MV-4-11 (cell line): ENCODE measurements at regions not wholly inside any gene's neighbourhood (a gene's known extent, or its start where the extent isn't known, plus 50 kb on each side); places are given as distances from the start of the nearest gene placed in this dataset.

Experiments used
- DNase-seq: peaks from one replicate; lab custom pipeline; 2025; lab: John Stamatoyannopoulos, UW

DNA sequence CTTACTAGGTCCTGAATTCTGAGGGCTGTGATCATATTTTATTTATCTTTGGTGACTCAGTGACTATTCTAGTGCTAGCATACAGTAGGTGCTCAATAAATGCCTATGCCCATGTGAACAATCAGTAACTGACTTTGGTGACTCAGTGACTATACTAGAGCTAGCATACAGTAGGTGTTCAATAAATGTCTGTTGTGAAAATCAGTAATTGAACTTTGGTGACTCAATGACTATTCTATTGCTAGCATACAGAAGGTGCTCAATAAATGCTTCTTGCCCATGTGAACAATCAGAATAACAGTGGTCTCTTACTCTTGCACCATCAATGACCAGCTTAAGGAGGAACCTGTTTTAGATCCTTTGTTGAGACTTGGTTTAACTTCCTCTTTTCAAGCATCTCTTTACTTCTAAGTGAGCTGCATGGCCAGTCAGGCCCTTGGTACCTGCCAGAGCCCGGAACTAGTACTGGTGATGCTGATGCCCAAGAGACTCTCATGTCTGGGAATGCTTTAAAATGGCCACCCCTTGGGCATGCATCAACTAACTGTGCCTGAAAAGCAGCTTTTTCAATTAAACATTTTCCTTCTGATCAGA, 214.9 kb upstream of the SPRED2 start:
- DNase-seq = peak; percentile 63

DNA sequence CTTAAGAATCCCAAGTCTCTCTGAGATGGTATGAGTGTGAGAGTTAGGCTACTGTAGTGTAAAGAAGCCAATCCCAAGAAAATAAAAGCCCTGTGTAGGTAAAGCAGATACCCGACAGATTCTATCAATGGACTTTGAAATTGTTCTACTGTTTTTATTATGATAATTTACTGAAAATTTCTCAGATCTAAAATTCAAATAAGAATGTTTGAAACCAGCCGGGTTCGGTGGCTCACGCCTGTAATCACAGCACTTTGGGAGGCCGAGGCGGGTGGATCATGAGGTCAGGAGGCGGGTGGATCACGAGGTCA, 208.3 kb upstream of the SPRED2 start:
- DNase-seq = no peak

GRCh38 chr2:65639156-65639864, 206.9 kb upstream of the SPRED2 start:
- DNase-seq = no peak

DNA sequence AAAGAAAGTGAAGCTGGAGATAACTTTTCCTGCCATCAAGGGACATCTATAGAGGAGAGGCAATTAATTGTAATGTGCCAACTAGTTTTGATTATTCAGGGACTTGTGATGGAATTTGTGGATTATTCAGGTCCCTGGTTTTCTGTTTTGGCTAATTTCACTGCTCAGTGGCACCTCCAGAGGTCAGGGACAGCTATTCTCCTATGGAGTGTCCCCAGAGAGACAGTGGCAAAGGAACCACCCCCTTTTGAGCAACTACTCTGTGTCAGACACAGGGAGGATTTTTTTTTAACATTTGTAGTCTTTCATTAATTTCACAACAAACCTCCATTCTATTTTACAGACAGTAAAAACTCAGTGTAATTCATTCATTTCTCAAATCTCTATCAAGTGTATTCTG, 206.0 kb upstream of the SPRED2 start:
- peak; percentile 31 for DNase-seq

DNA sequence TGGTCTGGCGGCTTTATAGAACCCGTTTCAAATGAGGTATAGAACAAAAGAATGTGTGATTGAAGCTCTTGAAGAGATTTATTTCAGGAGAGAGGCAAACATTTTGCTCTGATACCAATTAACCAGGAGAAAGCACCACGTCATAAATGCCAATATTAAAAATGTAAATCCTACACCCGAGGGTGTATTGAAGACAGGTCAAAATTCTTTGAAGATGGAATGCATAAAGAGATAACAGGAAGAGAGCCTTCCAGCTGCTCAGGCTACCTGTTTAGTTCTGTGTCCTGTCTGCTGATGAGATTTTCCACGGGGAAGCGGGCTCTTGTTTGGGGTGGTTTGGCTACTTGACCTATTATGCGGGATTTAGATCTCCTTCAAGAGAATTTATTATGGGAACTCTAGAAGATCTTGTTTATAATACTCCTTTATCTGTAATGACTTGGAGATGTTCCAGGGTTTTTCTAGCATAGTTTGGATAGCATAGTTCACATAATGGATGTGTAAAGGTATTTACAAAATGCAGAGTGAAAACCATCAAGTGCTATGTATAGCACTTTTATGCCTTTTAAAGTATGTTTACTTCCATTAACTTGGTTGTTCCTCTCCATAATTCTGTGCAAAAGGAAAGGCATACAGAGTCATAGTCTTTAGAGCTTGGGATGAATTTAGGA, 204.5 kb upstream of the SPRED2 start:
- DNase-seq = no peak

DNA sequence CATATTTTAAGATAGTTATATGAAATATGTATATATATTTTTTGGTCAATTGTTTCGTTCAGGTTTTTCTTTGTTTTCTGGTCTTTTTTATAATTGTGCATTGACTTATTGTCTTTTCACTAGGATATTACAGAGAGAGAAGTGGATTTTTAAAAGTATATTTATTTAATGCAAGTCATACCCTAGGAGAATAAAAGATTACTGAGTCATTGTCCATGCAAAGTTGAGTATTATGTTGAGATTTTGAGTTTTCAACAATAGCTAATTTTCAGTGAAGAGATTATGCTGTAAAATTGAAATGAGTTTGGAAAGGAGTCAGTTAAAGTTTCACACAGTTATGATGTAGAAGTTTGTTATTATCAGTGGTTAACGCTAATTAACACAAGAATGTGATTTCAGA, 203.6 kb upstream of the SPRED2 start:
- no peak for DNase-seq

DNA sequence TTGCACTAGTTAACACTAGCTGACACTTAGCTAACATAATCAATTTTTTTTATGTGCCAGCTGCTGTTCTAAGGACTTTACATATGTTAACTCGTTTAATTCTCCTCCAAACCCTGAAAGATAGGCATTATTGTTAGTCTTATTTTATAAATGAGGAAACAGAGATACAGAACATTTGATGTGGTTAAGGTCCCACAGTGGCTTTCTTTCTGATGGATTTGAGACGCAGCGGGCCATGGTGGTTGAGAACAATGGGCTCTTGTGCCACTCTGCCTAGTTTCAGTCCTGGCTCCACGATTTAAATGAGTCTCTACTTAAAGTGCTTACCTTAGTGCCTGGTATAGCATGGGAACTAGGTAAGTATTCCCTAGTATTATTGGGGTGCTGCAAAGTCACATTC, 201.9 kb upstream of the SPRED2 start:
- DNase-seq = no peak

DNA sequence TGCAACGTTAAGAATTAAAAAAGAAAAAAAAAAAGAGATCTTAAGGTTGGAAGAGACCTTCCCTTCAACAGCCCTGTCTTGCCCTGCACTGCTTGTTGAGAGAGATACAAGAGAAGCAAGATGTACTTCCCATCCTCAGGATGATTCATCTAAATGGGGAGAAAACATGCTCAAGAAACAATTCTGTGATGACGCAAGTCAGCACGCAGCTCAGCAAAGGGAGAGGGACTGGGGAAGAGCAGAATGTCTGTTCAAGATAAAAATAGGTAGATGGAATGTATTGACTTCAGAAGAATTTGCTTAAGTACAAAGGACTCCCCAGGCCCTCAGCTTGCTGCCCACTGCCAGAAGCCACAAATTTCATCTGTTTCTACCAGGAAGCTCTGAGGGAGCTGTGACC, 198.2 kb upstream of the SPRED2 start:
- DNase-seq = peak; percentile 83

DNA sequence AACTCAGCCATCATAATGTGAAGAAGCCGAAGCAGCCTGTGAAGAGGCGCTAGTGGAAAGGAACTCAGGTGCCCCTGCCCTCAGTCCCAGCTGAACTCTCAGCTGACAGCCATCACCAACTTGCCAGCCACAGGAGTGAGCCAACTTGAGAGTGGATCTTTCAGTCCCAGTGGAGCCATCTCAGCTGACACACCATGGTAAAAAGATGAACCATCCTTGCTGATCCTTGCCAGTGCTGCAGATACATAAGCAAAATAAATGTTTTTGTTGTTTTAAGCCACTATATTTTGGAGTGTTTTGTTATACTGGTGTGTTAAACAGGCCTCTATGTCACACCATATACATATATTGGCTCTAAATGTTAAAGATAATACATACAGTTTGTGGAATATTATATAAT, 195.8 kb upstream of the SPRED2 start:
- DNase-seq = no peak

DNA sequence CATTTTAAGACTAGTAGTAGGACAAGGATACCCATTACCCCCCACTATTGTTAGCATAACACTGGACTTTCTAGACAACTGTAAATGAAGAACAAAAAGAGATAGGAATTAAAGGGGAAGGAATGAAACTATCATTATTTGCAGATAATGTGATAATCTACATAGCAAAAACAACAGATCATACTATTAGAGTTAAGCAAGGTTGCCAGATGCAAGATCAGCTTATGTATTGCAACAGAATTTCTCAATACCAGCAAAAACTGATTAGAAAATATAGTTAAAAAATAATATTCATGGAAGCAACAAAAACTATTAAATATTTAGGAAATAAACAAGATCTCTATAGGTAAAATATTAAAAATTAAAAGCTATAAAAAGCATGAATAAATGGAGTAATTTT, 194.4 kb upstream of the SPRED2 start:
- no peak for DNase-seq

GRCh38 chr2:65625982-65626381, 193.6 kb upstream of the SPRED2 start:
- DNase-seq = no peak

DNA sequence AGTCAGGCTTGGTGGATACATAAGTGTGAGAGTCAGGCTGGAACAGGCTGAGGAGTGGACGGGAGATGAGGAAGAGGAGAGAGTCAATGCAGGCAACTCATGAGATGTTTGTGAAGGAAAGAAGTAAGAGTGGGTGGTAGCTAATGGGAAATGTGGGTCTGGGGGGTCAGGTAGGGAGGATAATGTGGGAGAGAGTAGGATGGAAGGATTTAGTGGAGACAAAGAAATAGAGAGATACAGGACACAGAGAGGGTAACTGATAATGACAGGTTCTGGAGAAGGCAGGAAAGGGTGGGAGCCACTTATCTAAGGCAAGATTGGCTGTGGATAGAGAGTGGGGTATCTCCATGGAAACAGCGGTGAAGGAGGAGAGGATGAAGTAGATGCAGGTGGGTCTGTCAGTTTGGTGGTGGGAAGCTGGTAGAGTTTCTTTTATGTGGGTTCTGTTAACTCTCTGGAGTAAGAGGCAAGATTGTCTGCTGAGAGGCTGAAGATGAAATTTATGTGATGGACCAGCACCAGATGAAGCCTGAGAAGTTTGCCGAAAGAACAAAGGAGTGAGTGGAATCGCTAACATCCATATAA, 190.6 kb upstream of the SPRED2 start:
- no peak for DNase-seq

- no peak for DNase-seq
Measured at GRCh38 chr2:65622499-65622898, 190.1 kb upstream of the SPRED2 start.

GRCh38 chr2:65620524-65620923, 188.1 kb upstream of the SPRED2 start:
- no peak for DNase-seq

DNA sequence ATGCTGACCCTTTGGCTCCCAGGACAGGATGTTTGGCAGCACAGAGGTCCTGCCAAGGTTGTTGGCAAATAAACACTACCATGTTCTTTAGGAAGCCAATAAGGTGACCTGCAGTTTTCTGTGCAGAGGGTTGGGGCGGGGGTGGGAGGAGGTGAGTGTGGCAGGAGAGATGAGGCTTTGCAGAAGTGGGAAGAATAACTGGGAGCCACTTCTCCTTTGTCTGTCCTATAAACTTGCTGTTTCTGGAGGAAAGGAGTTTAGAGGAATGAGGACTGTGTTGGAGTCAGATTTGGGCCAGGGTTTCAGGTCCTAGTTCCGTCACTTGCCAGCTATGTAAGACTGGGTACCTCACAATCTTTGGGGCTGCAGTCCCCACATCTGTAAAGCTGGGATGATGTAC, 187.6 kb upstream of the SPRED2 start:
- no peak for DNase-seq

DNA sequence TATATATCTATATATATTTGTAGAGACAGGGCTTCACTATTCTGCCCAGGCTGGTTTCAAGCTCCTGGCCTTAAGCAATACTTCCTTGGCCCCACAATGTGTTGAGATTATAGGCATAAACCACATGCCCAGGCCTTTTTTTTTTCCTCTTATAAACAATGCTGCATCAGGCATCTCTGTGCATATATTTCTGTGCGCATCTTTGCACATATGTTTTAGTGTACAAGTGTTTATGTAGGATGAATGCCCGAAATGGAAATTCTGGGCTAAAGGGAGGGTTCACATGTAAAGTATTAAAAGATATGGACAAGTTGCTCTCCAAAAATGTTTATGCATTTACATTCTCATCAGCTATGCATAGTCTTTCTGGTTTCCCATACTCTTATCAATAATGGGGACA, 183.2 kb upstream of the SPRED2 start:
- DNase-seq = peak; percentile 25

DNA sequence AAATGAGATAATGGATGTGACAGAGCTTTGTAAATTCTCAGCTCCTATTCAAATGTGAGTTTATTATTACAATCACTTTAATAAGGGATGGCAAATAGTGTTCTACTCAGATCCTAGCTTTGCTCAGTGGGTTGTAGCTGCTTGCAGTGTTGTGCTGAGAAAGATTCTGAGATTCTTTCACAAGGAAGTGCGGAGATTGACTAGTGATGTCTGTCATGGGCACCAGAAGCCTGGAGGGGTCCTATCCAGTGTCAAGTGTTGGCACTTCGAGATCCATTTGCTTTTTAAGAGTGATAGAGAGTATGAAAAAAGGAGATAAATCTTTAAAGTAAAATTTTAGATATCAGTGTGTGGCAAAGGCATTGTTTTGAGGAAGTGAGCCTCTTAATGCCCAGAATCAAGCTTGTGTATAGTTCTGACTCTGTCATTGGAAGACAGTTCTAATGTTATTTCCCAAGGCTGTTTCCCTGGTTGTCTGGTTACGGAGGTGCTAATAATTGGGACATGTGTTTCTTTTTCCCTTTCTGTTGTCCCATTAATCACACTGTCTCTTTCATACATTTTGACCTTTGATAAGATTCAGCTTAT, 181.7 kb upstream of the SPRED2 start:
- peak; percentile 56 for DNase-seq

DNA sequence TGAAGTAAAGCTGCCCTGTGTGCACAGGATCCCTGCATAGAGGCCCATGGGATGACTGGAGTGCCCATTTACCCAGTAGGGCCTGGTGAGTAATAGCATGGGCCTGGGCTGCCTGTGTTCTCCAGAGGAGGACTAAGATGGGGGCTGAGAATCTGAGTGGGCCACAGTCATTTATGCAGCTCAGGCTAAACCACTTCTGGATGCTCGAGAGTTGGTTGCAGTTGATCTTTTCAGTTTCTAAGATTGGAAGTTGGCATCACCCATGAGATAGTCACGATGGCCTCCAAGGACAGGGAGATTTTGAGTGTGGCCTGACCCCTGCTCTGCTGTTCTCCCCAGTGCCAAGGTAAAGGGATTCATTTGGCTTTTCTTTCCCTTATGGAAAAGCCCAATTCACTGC, 179.1 kb upstream of the SPRED2 start:
- no peak for DNase-seq

GRCh38 chr2:65608916-65609315, 176.5 kb upstream of the SPRED2 start:
- DNase-seq = no peak

GRCh38 chr2:65608466-65608865, 176.1 kb upstream of the SPRED2 start:
- no peak for DNase-seq

DNA sequence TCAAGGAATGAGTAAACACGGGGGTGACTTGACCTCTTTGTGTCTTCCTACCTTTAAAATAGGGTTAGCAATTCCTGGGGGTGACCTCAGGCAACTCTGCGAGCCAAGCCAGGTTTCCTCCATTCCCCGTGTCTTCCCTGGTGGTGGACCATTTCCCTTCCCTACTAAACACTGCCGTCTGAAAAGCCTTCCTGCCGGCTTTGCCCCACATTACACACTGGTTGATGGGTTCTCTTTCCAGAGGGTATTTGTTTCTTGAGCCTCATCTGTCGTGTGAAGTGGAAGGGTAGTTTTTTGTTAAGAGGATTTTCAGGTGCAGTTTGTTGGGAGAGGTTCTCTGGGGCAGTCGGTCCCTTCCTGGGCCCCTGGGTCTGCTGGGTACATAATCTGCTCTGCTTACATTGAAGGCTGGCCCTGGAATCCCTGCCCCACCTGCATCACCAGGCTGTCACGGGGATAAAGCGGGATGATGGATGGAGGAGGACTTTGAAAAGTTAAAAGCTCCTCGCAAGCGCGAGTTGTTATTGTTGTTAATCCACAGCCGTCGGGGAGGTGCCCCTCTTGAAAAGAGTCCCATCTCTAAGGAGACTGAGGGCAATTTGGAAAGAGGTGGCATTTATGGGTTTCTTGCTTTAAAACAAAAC, 175.4 kb upstream of the SPRED2 start:
- no peak for DNase-seq

GRCh38 chr2:65605743-65606058, 173.3 kb upstream of the SPRED2 start:
- DNase-seq = no peak
